ENCODE measurements at regions not wholly inside any gene's neighbourhood (a gene's known extent, or its start where the extent isn't known, plus 50 kb on each side); places are given as distances from the start of the nearest gene placed in this dataset.

DNA sequence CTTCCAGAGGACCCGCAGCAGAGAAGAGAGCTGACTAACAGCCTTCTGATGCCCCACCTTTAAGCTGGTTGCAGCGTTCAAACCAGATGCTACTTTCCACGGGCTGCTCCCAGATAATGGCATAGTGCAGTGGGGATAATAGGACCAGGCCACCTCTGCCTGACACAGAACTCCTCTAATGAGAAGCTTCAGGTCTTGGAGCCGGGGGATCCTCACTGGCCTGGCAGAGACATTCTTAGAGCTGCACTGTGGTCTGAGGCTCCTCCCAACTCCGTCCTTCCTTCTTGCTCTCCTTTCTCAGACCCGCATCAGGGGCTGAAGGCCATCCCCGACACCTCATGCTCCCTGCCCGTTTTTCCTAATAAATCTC is 206.6 kb upstream of the MARCKS start:
- Histone ChIP-seq H3K27ac (replicated peaks in 1 of 4) (no peak overlapping the region), H3K9me3 (no peaks in the 10 kb centered on the region), H3K36me3 (no peaks in the 10 kb centered on the region), H3K4me1 (peaks cover 0 to 12% (median 4%) of the 10 kb centered on the region in 4 donors), H3K27me3 (no peaks in the 10 kb centered on the region), H3K4me3 (no peak overlapping the region)
- TF ChIP-seq, protein P1, sequence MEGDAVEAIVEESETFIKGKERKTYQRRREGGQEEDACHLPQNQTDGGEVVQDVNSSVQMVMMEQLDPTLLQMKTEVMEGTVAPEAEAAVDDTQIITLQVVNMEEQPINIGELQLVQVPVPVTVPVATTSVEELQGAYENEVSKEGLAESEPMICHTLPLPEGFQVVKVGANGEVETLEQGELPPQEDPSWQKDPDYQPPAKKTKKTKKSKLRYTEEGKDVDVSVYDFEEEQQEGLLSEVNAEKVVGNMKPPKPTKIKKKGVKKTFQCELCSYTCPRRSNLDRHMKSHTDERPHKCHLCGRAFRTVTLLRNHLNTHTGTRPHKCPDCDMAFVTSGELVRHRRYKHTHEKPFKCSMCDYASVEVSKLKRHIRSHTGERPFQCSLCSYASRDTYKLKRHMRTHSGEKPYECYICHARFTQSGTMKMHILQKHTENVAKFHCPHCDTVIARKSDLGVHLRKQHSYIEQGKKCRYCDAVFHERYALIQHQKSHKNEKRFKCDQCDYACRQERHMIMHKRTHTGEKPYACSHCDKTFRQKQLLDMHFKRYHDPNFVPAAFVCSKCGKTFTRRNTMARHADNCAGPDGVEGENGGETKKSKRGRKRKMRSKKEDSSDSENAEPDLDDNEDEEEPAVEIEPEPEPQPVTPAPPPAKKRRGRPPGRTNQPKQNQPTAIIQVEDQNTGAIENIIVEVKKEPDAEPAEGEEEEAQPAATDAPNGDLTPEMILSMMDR (IDR thresholded peaks at IDR 0.05) = no peak
- TF ChIP-seq POLR2AphosphoS5 (IDR thresholded peaks at IDR 0.05) (no peak), EP300 (IDR thresholded peaks at IDR 0.05) (no peak), POLR2A (IDR thresholded peaks at IDR 0.05; ENCODE audit: low read depth) (no peak)
- 90% methylated on average over 6 of the region's 8 CpGs for WGBS
- intact Hi-C loops (cut with DNase I) = no loop called here
- no peak for DNase-seq (ENCODE audit: extremely low spot score)

DNA sequence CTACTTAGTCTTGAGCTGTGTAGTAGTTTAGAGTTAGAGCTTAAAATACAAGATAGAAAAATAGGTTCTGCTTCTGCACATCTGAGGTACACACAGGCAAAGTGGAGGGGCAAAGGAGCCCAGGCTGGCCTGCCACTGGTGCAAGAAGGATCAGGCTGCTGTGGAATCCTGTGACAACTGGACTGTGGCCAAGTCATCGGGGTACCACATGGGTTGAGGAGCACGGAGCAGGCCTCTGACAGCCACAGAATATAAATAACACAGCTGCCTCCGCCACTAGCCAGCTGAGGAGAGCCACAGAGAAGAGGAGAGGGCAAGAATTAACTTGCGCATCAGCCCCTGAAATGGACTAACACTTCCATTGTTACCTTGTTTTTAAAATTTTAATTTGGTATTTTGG is 206.0 kb upstream of the MARCKS start:
- no peaks in the 10 kb centered on the region for H3K27me3 ChIP-seq
- no peak overlapping the region for H3K4me3 ChIP-seq
- intact Hi-C loops (cut with DNase I) = no loop called here
- peaks cover 0 to 12% (median 4%) of the 10 kb centered on the region in 4 donors for H3K4me1 ChIP-seq
- H3K36me3 ChIP-seq = no peaks in the 10 kb centered on the region
- TF ChIP-seq, protein P1 (IDR thresholded peaks at IDR 0.05) = no peak
- no peak for TF ChIP-seq EP300 (IDR thresholded peaks at IDR 0.05)
- no peak for TF ChIP-seq POLR2A (IDR thresholded peaks at IDR 0.05; ENCODE audit: low read depth)
- no peak for TF ChIP-seq POLR2AphosphoS5 (IDR thresholded peaks at IDR 0.05)
- no peak for DNase-seq (ENCODE audit: extremely low spot score)
- H3K9me3 ChIP-seq = no peaks in the 10 kb centered on the region
- H3K27ac ChIP-seq (replicated peaks in 1 of 4) = no peak overlapping the region
- 78% methylated on average over 4 of the region's 4 CpGs for WGBS

DNA sequence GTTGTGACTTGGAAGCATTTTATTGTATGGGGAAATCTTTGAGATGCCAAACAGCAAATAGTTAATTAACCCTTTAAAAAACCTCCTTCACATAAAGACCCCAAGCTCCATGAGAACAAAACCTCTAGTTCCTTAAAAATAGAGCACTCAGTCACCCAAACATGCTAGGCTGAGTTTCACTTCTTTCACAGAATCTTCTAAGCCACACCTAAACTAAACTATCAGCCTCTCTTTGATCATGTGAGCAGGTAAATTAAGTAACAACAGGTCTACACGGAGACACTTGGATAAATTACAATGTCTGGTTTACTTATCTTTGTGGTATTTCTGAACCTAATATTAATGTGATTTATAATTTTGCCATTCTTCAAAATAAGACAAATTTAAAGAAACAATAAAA is 205.2 kb upstream of the MARCKS start:
- WGBS = 86% methylated on average over 1 of the region's 1 CpG
- Histone ChIP-seq H3K4me1 (peaks cover 0 to 12% (median 4%) of the 10 kb centered on the region in 4 donors), H3K4me3 (no peak overlapping the region), H3K9me3 (no peaks in the 10 kb centered on the region), H3K27ac (replicated peaks in 1 of 4) (no peak overlapping the region), H3K27me3 (no peaks in the 10 kb centered on the region), H3K36me3 (no peaks in the 10 kb centered on the region)
- TF ChIP-seq EP300 (IDR thresholded peaks at IDR 0.05) (no peak), POLR2AphosphoS5 (IDR thresholded peaks at IDR 0.05) (no peak)
- no peak for DNase-seq (ENCODE audit: extremely low spot score)
- intact Hi-C loops (cut with DNase I) = no loop called here

DNA sequence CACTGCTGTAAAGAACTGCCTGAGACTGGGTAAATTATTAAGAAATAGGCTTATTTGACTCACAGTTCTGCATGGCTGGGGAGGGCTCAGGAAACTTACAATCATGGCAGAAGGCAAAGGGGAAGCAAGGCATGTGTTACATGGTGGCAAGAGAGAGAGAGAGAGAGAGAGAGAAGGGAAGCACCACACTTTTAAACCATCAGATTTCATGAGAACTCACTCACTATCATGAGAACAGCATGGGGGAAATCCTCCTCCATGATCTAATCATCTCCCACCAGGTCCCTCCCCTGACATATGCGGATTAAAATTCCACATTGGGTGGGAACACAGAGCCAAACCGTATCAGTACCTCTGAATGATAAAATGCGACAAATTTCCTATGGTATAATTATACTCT is 203.9 kb upstream of the MARCKS start:
- TF ChIP-seq POLR2AphosphoS5 (IDR thresholded peaks at IDR 0.05) = no peak
- TF ChIP-seq POLR2A (IDR thresholded peaks at IDR 0.05; ENCODE audit: low read depth) = no peak
- TF ChIP-seq, protein P1 (IDR thresholded peaks at IDR 0.05) = no peak
- no peak for TF ChIP-seq EP300 (IDR thresholded peaks at IDR 0.05)
- intact Hi-C loops (cut with DNase I) = no loop called here

DNA sequence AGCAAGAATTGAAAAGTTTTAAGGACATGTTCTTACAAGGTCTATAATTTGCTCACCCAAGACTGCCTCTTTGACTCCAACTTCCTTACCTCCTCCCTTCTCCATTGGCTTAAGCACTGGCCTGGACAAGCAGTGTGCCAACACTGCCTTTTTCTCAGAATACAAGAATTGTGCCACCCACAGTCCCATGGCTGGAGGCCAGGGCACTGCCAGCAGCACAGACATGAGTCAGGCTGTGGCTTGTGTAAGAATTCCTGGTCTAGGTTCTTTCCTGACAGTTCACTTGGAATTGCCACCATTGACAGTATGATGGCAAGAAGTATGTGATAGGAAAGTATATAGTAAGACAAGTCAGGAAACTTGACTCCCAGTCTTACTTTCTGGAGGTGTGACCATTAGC is 202.7 kb upstream of the MARCKS start:
- Histone ChIP-seq H3K9me3 (no peaks in the 10 kb centered on the region), H3K4me1 (peaks cover 0 to 12% (median 4%) of the 10 kb centered on the region in 4 donors), H3K27me3 (no peaks in the 10 kb centered on the region), H3K4me3 (no peak overlapping the region), H3K36me3 (no peaks in the 10 kb centered on the region), H3K27ac (replicated peaks in 1 of 4) (no peak overlapping the region)
- TF ChIP-seq POLR2AphosphoS5 (IDR thresholded peaks at IDR 0.05) (peak in 1 of 2 donors; percentile 35), POLR2A (IDR thresholded peaks at IDR 0.05; ENCODE audit: low read depth) (no peak)
- DNase-seq (ENCODE audit: extremely low spot score) = no peak
- intact Hi-C loops (cut with DNase I) = no loop called here

More for the DNA sequence above, 203.9 kb upstream of the MARCKS start:
- 97% methylated on average over 3 of the region's 3 CpGs for WGBS
- Histone ChIP-seq H3K27me3 (no peaks in the 10 kb centered on the region), H3K4me1 (peaks cover 0 to 12% (median 4%) of the 10 kb centered on the region in 4 donors), H3K36me3 (no peaks in the 10 kb centered on the region), H3K27ac (replicated peaks in 1 of 4) (no peak overlapping the region), H3K4me3 (no peak overlapping the region), H3K9me3 (no peaks in the 10 kb centered on the region)
- no peak for DNase-seq (ENCODE audit: extremely low spot score)

DNA sequence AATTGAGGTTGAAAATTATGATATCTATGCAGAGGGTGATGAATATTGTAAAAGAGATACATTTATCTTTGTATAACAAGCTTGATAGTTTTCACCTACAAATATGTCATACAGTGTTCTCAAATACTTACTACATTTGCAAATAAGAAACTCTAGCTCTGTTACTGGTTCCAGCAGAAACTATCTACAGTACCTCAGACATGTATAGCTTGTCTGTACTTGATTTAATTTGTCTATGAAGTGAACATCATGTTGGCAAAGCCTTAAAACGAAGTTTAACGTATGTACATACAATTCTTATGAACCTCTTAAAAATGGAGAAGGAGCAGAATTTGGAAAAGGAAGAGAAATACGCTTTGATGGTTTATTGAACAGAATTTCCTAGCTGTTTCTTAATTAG is 201.4 kb upstream of the MARCKS start:
- no peak for DNase-seq (ENCODE audit: extremely low spot score)
- Histone ChIP-seq H3K27ac (replicated peaks in 1 of 4) (no peak overlapping the region), H3K4me1 (peaks cover 0 to 12% (median 4%) of the 10 kb centered on the region in 4 donors), H3K27me3 (no peaks in the 10 kb centered on the region), H3K36me3 (no peaks in the 10 kb centered on the region), H3K9me3 (no peaks in the 10 kb centered on the region), H3K4me3 (no peak overlapping the region)
- intact Hi-C loops (cut with DNase I) = no loop called here
- WGBS = 94% methylated on average over 3 of the region's 3 CpGs
- no peak for TF ChIP-seq POLR2AphosphoS5 (IDR thresholded peaks at IDR 0.05)
- no peak for TF ChIP-seq POLR2A (IDR thresholded peaks at IDR 0.05; ENCODE audit: low read depth)
- TF ChIP-seq, protein P1 (IDR thresholded peaks at IDR 0.05) = no peak
- no peak for TF ChIP-seq EP300 (IDR thresholded peaks at IDR 0.05)
